GM23338 (cell line): ENCODE measurements at regions not wholly inside any gene's neighbourhood (a gene's known extent, or its start where the extent isn't known, plus 50 kb on each side); places are given as distances from the start of the nearest gene placed in this dataset.

Source experiments
- ATAC-seq: fragments of 200-7000 bp; cut with Tn5 transposase; 3 replicates; pipeline ENCODE4 v1.9.1; 2020
- DNase-seq: peaks from one replicate; pipeline ENCODE4 v3.0.0-alpha.2; 2015; ENCODE audit warnings: low spot score
- H2AFZ ChIP-seq: fragments of 200-600 bp; sonication (generic); 2 replicates; pipeline ENCODE4 v1.8.0; 2016; ENCODE audit warnings: antibody characterized with exemption, mild to moderate bottlenecking, moderate library complexity
- H3F3A ChIP-seq: fragments of 200-600 bp; sonication (generic); replicated peaks from 2 replicates; pipeline ENCODE4 v1.8.0; 2017; ENCODE audit warnings: antibody characterized with exemption, mixed run types, low read depth
- H3K27ac ChIP-seq: fragments of 200-600 bp; sonication (generic); 2 replicates; pipeline ENCODE4 v1.6.1; 2016; ENCODE audit warnings: low read depth
- H3K27me3 ChIP-seq: fragments of 200-600 bp; sonication (generic); 2 replicates; pipeline ENCODE4 v1.8.0; 2016; ENCODE audit warnings: mild to moderate bottlenecking, mixed run types, moderate library complexity; ENCODE audit not compliant: insufficient read depth
- H3K36me3 ChIP-seq: fragments of 200-600 bp; sonication (generic); 2 replicates; pipeline ENCODE4 v1.8.0; 2016; ENCODE audit warnings: mild to moderate bottlenecking; ENCODE audit not compliant: insufficient read depth
- H3K4me1 ChIP-seq: fragments of 200-600 bp; sonication (generic); 2 replicates; pipeline ENCODE4 v1.8.0; 2016; ENCODE audit warnings: mild to moderate bottlenecking, moderate library complexity; ENCODE audit not compliant: insufficient read depth
- H3K4me2 ChIP-seq: fragments of 200-600 bp; sonication (generic); 2 replicates; pipeline ENCODE4 v1.7.1; 2017; ENCODE audit warnings: mixed run types
- H3K4me3 ChIP-seq: fragments of 200-600 bp; sonication (generic); 2 replicates; pipeline ENCODE4 v1.6.1; 2016; ENCODE audit warnings: mixed run types
- H3K79me2 ChIP-seq: fragments of 200-600 bp; sonication (generic); replicated peaks from 2 replicates; pipeline ENCODE4 v1.8.0; 2017; ENCODE audit warnings: mild to moderate bottlenecking; ENCODE audit not compliant: insufficient read depth
- H3K9me2 ChIP-seq: fragments of 200-600 bp; sonication (generic); 2 replicates; pipeline ENCODE4 v1.8.0; 2017; ENCODE audit not compliant: insufficient read depth
- H4K20me1 ChIP-seq: fragments of 200-600 bp; sonication (generic); replicated peaks from 2 replicates; pipeline ENCODE4 v1.8.0; 2017; ENCODE audit warnings: mild to moderate bottlenecking; ENCODE audit not compliant: insufficient read depth
- H3K27ac Mint-ChIP-seq: 2 replicates; pipeline ENCODE4 v1.8.0; 2020; ENCODE audit warnings: inconsistent platforms, mild to moderate bottlenecking, moderate library complexity, mixed read lengths
- H3K27me3 Mint-ChIP-seq: 3 replicates; pipeline ENCODE4 v1.8.0; 2022; ENCODE audit warnings: low read depth, mild to moderate bottlenecking, moderate library complexity, mixed read lengths, inconsistent platforms; ENCODE audit not compliant: insufficient read depth, poor library complexity
- H3K36me3 Mint-ChIP-seq: 3 replicates; pipeline ENCODE4 v1.8.0; 2021; ENCODE audit warnings: low read depth, mild to moderate bottlenecking, inconsistent platforms, moderate library complexity, mixed read lengths
- H3K4me1 Mint-ChIP-seq: 3 replicates; pipeline ENCODE4 v1.8.0; 2020; ENCODE audit warnings: mild to moderate bottlenecking, inconsistent platforms, mixed read lengths
- H3K4me3 Mint-ChIP-seq: 3 replicates; pipeline ENCODE4 v1.8.0; 2021; ENCODE audit warnings: moderate library complexity, mild to moderate bottlenecking, inconsistent platforms, mixed read lengths
- H3K9me3 Mint-ChIP-seq: 3 replicates; pipeline ENCODE4 v1.8.0; 2020; ENCODE audit warnings: moderate library complexity, mild to moderate bottlenecking, inconsistent platforms, mixed read lengths
- CREB1 ChIP-seq: fragments of 250-450 bp; sonication (Bioruptor Pico); IDR thresholded peaks from 2 replicates; pipeline ENCODE4 v1.5.0; 2020; ENCODE audit warnings: low read depth, mild to moderate bottlenecking, moderate library complexity
- EZH2 ChIP-seq: fragments of 200-600 bp; sonication (generic); IDR thresholded peaks from one replicate; pipeline ENCODE4 v1.8.0; 2017; ENCODE audit warnings: antibody characterized with exemption, mild to moderate bottlenecking, low read depth; ENCODE audit not compliant: unreplicated experiment
- EZH2phosphoT487 ChIP-seq: fragments of 200-600 bp; sonication (generic); IDR thresholded peaks from one replicate; pipeline ENCODE4 v1.8.1; 2018; ENCODE audit warnings: antibody characterized with exemption; ENCODE audit not compliant: unreplicated experiment
- JUNB ChIP-seq: IDR thresholded peaks from one replicate; pipeline ENCODE4 v1.6.1; 2016; ENCODE audit warnings: antibody characterized with exemption; ENCODE audit not compliant: unreplicated experiment
- NANOG ChIP-seq: IDR thresholded peaks from 2 replicates; pipeline ENCODE4 v1.6.1; 2016; ENCODE audit warnings: antibody characterized with exemption, borderline replicate concordance
- POLR2AphosphoS5 ChIP-seq: IDR thresholded peaks from 2 replicates; pipeline ENCODE4 v1.6.1; 2016; ENCODE audit warnings: antibody characterized with exemption, low read depth
- REST ChIP-seq: IDR thresholded peaks from one replicate; pipeline ENCODE4 v1.6.1; 2018; ENCODE audit warnings: antibody characterized with exemption; ENCODE audit not compliant: unreplicated experiment
- STAT1 ChIP-seq: IDR thresholded peaks from one replicate; pipeline ENCODE4 v1.6.1; 2016; ENCODE audit warnings: antibody characterized with exemption; ENCODE audit not compliant: unreplicated experiment
- ZNF114 ChIP-seq: fragments of 250-450 bp; sonication (Bioruptor Pico); IDR thresholded peaks from 2 replicates; pipeline ENCODE4 v1.5.0; 2020; ENCODE audit warnings: mild to moderate bottlenecking, moderate library complexity
- ZNF331 ChIP-seq: fragments of 250-450 bp; sonication (Bioruptor Pico); IDR thresholded peaks from 2 replicates; pipeline ENCODE4 v1.5.0; 2020; ENCODE audit warnings: low read depth, mild to moderate bottlenecking, moderate library complexity
- TF ChIP-seq, protein P1 (sequence below), 2 experiments: fragments of 200-600 bp in 1 of 2; sonication (generic) in 1 of 2; conservative IDR thresholded peaks; 2 replicates each; pipeline versions ENCODE4 v1.5.1 to v1.6.1; 2016 to 2017; ENCODE audit warnings: antibody characterized with exemption in 2 of 2, low read depth in 2 of 2, mild to moderate bottlenecking in 2 of 2, moderate library complexity in 1 of 2
- TF ChIP-seq, protein P2 (sequence below): IDR thresholded peaks from 2 replicates; pipeline ENCODE4 v1.6.1; 2016; ENCODE audit warnings: antibody characterized with exemption
- TF ChIP-seq, protein P3 (sequence below): fragments of 250-450 bp; sonication (Bioruptor Pico); IDR thresholded peaks from 2 replicates; pipeline ENCODE4 v1.5.0; 2020; ENCODE audit warnings: mild to moderate bottlenecking, moderate library complexity

GRCh38 chr16:35344012-35344762 is 1884.8 kb downstream of the TP53TG3F start:
- TF ChIP-seq POLR2AphosphoS5 (no peak), NANOG (no peak), ZNF114 (CRISPR knock-in tag) (no peak), STAT1 (no peak), REST (no peak), CREB1 (CRISPR knock-in tag) (no peak), EZH2 (no peak), JUNB (no peak), ZNF331 (CRISPR knock-in tag) (no peak), EZH2phosphoT487 (no peak)
- TF ChIP-seq, protein P1, sequence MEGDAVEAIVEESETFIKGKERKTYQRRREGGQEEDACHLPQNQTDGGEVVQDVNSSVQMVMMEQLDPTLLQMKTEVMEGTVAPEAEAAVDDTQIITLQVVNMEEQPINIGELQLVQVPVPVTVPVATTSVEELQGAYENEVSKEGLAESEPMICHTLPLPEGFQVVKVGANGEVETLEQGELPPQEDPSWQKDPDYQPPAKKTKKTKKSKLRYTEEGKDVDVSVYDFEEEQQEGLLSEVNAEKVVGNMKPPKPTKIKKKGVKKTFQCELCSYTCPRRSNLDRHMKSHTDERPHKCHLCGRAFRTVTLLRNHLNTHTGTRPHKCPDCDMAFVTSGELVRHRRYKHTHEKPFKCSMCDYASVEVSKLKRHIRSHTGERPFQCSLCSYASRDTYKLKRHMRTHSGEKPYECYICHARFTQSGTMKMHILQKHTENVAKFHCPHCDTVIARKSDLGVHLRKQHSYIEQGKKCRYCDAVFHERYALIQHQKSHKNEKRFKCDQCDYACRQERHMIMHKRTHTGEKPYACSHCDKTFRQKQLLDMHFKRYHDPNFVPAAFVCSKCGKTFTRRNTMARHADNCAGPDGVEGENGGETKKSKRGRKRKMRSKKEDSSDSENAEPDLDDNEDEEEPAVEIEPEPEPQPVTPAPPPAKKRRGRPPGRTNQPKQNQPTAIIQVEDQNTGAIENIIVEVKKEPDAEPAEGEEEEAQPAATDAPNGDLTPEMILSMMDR (conservative IDR thresholded peaks at IDR 0.05; ENCODE audit: low read depth in 2 of 2) = no peak
- TF ChIP-seq, protein P2, sequence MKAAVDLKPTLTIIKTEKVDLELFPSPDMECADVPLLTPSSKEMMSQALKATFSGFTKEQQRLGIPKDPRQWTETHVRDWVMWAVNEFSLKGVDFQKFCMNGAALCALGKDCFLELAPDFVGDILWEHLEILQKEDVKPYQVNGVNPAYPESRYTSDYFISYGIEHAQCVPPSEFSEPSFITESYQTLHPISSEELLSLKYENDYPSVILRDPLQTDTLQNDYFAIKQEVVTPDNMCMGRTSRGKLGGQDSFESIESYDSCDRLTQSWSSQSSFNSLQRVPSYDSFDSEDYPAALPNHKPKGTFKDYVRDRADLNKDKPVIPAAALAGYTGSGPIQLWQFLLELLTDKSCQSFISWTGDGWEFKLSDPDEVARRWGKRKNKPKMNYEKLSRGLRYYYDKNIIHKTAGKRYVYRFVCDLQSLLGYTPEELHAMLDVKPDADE = no peak
- TF ChIP-seq, protein P3, sequence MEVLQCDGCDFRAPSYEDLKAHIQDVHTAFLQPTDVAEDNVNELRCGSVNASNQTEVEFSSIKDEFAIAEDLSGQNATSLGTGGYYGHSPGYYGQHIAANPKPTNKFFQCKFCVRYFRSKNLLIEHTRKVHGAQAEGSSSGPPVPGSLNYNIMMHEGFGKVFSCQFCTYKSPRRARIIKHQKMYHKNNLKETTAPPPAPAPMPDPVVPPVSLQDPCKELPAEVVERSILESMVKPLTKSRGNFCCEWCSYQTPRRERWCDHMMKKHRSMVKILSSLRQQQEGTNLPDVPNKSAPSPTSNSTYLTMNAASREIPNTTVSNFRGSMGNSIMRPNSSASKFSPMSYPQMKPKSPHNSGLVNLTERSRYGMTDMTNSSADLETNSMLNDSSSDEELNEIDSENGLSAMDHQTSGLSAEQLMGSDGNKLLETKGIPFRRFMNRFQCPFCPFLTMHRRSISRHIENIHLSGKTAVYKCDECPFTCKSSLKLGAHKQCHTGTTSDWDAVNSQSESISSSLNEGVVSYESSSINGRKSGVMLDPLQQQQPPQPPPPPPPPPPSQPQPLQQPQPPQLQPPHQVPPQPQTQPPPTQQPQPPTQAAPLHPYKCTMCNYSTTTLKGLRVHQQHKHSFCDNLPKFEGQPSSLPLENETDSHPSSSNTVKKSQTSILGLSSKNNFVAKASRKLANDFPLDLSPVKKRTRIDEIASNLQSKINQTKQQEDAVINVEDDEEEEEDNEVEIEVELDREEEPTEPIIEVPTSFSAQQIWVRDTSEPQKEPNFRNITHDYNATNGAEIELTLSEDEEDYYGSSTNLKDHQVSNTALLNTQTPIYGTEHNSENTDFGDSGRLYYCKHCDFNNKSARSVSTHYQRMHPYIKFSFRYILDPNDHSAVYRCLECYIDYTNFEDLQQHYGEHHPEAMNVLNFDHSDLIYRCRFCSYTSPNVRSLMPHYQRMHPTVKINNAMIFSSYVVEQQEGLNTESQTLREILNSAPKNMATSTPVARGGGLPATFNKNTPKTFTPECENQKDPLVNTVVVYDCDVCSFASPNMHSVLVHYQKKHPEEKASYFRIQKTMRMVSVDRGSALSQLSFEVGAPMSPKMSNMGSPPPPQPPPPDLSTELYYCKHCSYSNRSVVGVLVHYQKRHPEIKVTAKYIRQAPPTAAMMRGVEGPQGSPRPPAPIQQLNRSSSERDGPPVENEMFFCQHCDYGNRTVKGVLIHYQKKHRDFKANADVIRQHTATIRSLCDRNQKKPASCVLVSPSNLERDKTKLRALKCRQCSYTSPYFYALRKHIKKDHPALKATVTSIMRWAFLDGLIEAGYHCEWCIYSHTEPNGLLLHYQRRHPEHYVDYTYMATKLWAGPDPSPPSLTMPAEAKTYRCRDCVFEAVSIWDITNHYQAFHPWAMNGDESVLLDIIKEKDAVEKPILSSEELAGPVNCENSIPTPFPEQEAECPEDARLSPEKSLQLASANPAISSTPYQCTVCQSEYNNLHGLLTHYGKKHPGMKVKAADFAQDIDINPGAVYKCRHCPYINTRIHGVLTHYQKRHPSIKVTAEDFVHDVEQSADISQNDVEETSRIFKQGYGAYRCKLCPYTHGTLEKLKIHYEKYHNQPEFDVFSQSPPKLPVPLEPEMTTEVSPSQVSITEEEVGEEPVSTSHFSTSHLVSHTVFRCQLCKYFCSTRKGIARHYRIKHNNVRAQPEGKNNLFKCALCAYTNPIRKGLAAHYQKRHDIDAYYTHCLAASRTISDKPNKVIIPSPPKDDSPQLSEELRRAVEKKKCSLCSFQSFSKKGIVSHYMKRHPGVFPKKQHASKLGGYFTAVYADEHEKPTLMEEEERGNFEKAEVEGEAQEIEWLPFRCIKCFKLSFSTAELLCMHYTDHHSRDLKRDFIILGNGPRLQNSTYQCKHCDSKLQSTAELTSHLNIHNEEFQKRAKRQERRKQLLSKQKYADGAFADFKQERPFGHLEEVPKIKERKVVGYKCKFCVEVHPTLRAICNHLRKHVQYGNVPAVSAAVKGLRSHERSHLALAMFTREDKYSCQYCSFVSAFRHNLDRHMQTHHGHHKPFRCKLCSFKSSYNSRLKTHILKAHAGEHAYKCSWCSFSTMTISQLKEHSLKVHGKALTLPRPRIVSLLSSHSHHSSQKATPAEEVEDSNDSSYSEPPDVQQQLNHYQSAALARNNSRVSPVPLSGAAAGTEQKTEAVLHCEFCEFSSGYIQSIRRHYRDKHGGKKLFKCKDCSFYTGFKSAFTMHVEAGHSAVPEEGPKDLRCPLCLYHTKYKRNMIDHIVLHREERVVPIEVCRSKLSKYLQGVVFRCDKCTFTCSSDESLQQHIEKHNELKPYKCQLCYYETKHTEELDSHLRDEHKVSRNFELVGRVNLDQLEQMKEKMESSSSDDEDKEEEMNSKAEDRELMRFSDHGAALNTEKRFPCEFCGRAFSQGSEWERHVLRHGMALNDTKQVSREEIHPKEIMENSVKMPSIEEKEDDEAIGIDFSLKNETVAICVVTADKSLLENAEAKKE = no peak
- Histone ChIP-seq H3K4me3 (no peak overlapping the region), H3F3A (no peaks in the 10 kb centered on the region), H3K27ac (no peak overlapping the region), H3K79me2 (no peaks in the 10 kb centered on the region), H3K36me3 (0 out of 2 replicates have a peak, but pooled peaks cover 7% of the 10 kb centered on the region), H3K4me2 (no peak overlapping the region), H3K27me3 (no peaks in the 10 kb centered on the region), H3K4me1 (no peaks in the 10 kb centered on the region), H4K20me1 (no peaks in the 10 kb centered on the region), H3K9me2 (no peaks in the 10 kb centered on the region), H2AFZ (no peak overlapping the region)
- no peaks in the 10 kb centered on the region for H3K27me3 Mint-ChIP-seq
- peaks cover 89% of the 10 kb centered on the region for H3K9me3 Mint-ChIP-seq
- ATAC-seq (no peak), DNase-seq (no peak)
- no peak overlapping the region for H3K27ac Mint-ChIP-seq
- H3K4me1 Mint-ChIP-seq = no peaks in the 10 kb centered on the region
- peaks cover 23% of the 10 kb centered on the region for H3K36me3 Mint-ChIP-seq
- no peak overlapping the region for H3K4me3 Mint-ChIP-seq
